OCI-LY3 (cell line): ENCODE measurements at regions not wholly inside any gene's neighbourhood (a gene's known extent, or its start where the extent isn't known, plus 50 kb on each side); places are given as distances from the start of the nearest gene placed in this dataset.

Source experiments
- H2AFZ ChIP-seq: fragments of 200-600, 300-600 bp; shearing (Covaris generic); 2 replicates; pipeline ENCODE4 v1.6.0; 2014; ENCODE audit warnings: antibody characterized with exemption, low read depth, low read length
- H3K27ac ChIP-seq: fragments of 200-600, 300-600 bp; sonication (generic); 2 replicates; pipeline ENCODE4 v1.5.1; 2014; ENCODE audit warnings: mild to moderate bottlenecking, low read length, moderate library complexity, mixed read lengths
- H3K27me3 ChIP-seq: fragments of 200-600, 300-600 bp; sonication (generic); 2 replicates; pipeline ENCODE4 v1.6.1; 2014; ENCODE audit warnings: low read depth, low read length, mixed read lengths
- H3K36me3 ChIP-seq: fragments of 200-600, 300-600 bp; sonication (generic); replicated peaks from 2 replicates; pipeline ENCODE3; 2014; ENCODE audit warnings: low read depth, low read length, mixed read lengths
- H3K4me1 ChIP-seq: fragments of 300-600, 200-600 bp; sonication (generic); 2 replicates; pipeline ENCODE4 v1.6.1; 2014; ENCODE audit warnings: low read length, mixed read lengths
- H3K4me2 ChIP-seq: fragments of 200-600, 300-600 bp; sonication (generic); 2 replicates; pipeline ENCODE4 v1.6.1; 2014; ENCODE audit warnings: low read length, mixed read lengths
- H3K4me3 ChIP-seq: fragments of 300-600, 200-600 bp; sonication (generic); 2 replicates; pipeline ENCODE4 v1.5.1; 2014; ENCODE audit warnings: antibody characterized with exemption, mild to moderate bottlenecking, low read length, moderate library complexity
- H3K79me2 ChIP-seq: fragments of 300-600, 200-600 bp; shearing (Covaris generic); 2 replicates; pipeline ENCODE4 v1.6.1; 2014; ENCODE audit warnings: mild to moderate bottlenecking, low read length, mixed read lengths
- H3K9ac ChIP-seq: fragments of 300-600, 200-600 bp; shearing (Covaris generic); 2 replicates; pipeline ENCODE4 v1.6.0; 2014; ENCODE audit warnings: mild to moderate bottlenecking, low read length, moderate library complexity
- H3K9me3 ChIP-seq: fragments of 200-600, 300-600 bp; shearing (Covaris generic); 2 replicates; pipeline ENCODE4 v1.6.1; 2014; ENCODE audit warnings: low read length, mixed read lengths; ENCODE audit not compliant: insufficient read depth
- H4K20me1 ChIP-seq: fragments of 200-600, 300-600 bp; sonication (generic); 2 replicates; pipeline ENCODE4 v1.6.1; 2016; ENCODE audit warnings: low read length, mixed read lengths; ENCODE audit not compliant: insufficient read depth
- EZH2phosphoT487 ChIP-seq: fragments of 200-600 bp; shearing (Covaris generic); IDR thresholded peaks from 2 replicates; pipeline ENCODE4 v1.6.1; 2018; ENCODE audit warnings: antibody characterized with exemption, mixed run types, low read depth
- TF ChIP-seq, protein P1 (sequence below): fragments of 200-600, 300-600 bp; sonication (generic); IDR thresholded peaks from 2 replicates; pipeline ENCODE4 v1.5.1; 2014; ENCODE audit warnings: antibody characterized with exemption, low read length, low read depth

DNA sequence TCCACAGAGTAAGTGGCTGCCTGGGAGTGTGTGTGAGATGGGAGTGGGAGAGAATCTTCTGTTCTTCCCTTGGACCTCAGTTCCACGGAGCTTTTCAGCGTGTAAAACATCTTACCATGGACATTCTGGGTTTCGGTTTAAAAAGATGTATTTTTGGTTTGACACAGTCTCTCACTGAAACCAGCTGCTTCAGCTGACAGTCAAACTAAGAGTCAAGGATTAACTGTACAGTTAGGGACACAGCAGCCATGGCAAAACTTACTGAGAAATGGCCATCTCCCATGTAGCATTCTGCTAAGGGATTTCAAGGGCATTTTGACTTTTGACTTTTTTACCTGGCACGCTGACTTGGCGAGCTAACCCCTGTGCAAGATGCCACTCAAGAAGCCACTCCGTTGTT, 93.8 kb upstream of the IL12B start:
- H3K4me3 ChIP-seq = no peak overlapping the region
- no peak overlapping the region for H2AFZ ChIP-seq
- no peaks in the 10 kb centered on the region for H3K27me3 ChIP-seq
- no peaks in the 10 kb centered on the region for H3K9me3 ChIP-seq
- no peaks in the 10 kb centered on the region for H4K20me1 ChIP-seq
- peaks cover 9% of the 10 kb centered on the region for H3K79me2 ChIP-seq
- peak overlapping the region; percentile 99 for H3K9ac ChIP-seq
- peaks cover 21% of the 10 kb centered on the region for H3K36me3 ChIP-seq
- H3K4me2 ChIP-seq = peak overlapping the region; percentile 46
- TF ChIP-seq, protein P1, sequence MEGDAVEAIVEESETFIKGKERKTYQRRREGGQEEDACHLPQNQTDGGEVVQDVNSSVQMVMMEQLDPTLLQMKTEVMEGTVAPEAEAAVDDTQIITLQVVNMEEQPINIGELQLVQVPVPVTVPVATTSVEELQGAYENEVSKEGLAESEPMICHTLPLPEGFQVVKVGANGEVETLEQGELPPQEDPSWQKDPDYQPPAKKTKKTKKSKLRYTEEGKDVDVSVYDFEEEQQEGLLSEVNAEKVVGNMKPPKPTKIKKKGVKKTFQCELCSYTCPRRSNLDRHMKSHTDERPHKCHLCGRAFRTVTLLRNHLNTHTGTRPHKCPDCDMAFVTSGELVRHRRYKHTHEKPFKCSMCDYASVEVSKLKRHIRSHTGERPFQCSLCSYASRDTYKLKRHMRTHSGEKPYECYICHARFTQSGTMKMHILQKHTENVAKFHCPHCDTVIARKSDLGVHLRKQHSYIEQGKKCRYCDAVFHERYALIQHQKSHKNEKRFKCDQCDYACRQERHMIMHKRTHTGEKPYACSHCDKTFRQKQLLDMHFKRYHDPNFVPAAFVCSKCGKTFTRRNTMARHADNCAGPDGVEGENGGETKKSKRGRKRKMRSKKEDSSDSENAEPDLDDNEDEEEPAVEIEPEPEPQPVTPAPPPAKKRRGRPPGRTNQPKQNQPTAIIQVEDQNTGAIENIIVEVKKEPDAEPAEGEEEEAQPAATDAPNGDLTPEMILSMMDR = no peak
- no peak for TF ChIP-seq EZH2phosphoT487
- H3K27ac ChIP-seq = peak overlapping the region; percentile 100
- H3K4me1 ChIP-seq = peaks cover 98% of the 10 kb centered on the region

DNA sequence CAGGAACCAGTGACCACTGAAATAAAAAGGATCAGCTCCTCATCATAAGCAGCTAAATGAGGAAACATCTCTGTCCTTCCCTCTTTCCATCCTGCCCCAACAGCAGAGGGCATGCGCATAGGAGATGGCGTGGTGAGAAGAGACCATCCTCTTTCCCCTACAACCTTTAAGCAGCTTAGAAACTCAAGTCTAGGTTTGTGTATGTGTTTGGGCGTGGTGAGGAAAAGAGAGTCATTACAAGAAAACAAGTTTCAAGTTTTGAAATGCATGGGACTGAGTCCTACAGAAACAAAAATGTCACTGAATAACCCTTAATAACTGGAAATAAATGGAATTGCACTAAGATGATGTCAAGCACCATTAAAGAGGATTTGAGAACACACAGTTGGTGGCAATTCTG, 96.4 kb upstream of the IL12B start:
- Histone ChIP-seq H3K36me3 (peaks cover 21% of the 10 kb centered on the region), H4K20me1 (no peaks in the 10 kb centered on the region), H3K9ac (peak overlapping the region; percentile 99), H2AFZ (no peak overlapping the region), H3K9me3 (peaks cover 3% of the 10 kb centered on the region; the same call in 1 of the 2 replicates), H3K27me3 (no peaks in the 10 kb centered on the region), H3K4me1 (peaks cover 98% of the 10 kb centered on the region), H3K79me2 (peaks cover 19% of the 10 kb centered on the region), H3K4me2 (peak overlapping the region; percentile 75), H3K27ac (peak overlapping the region; percentile 100), H3K4me3 (peak overlapping the region; percentile 34)
- TF ChIP-seq EZH2phosphoT487 = no peak
- TF ChIP-seq, protein P1 = no peak

DNA sequence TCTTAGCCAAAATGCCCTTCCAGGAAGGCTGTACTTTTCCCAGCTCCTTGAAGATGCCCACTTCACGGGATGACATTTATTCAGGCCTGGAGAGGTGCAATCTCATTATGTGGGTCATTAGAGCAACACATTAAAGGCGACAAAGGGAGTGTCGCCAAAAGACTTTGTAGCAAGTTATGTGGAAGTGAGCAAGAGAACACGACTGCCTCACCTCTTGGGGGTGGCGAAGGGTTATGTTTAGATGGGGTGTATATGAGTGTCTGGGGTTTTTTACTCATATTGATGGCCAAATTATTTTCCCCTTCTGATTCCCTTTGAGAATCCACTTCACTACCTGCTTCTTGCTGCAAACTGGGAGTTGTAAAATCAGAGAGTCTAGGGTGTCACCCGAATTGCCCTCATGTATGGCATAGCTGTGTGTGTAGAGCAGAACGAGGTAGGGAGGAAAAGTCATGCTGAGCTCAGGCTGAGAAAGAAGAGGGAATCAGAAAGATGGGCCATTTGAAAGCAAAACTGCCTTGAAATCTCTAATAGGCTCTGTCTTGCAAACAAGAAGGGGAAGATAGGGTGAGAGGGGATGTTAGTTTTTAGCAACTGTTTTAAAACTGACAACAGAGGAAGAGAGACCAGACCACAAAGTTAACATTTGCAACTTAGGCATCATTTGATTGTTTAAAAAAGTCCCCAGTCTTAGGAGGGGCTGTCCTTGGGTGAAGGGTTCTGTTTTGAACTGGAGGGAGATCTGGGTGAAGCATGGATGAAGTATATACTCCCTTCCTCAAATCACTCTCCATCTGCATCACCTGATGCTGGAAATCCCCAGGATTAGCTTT, 97.1 kb upstream of the IL12B start:
- H3K4me3 ChIP-seq = peak overlapping the region; percentile 34
- peak overlapping the region; percentile 100 for H3K27ac ChIP-seq
- TF ChIP-seq, protein P1 = no peak
- TF ChIP-seq EZH2phosphoT487 = no peak

GRCh38 chr5:159430361-159431012, 100.2 kb upstream of the IL12B start:
- peak overlapping the region; percentile 100 for H3K27ac ChIP-seq
- peaks cover 7% of the 10 kb centered on the region for H3K36me3 ChIP-seq
- peaks cover 93% of the 10 kb centered on the region for H3K4me1 ChIP-seq
- no peaks in the 10 kb centered on the region for H3K27me3 ChIP-seq
- no peaks in the 10 kb centered on the region for H4K20me1 ChIP-seq
- H3K79me2 ChIP-seq = peaks cover 36% of the 10 kb centered on the region
- H2AFZ ChIP-seq = no peak overlapping the region
- peaks cover 3% of the 10 kb centered on the region; the same call in 1 of the 2 replicates for H3K9me3 ChIP-seq
- peak overlapping the region; percentile 74 for H3K4me2 ChIP-seq
- peak overlapping the region; percentile 96 for H3K9ac ChIP-seq
- H3K4me3 ChIP-seq = peak overlapping the region; percentile 8; the same call in 1 of the 2 replicates
- TF ChIP-seq, protein P1 = no peak
- no peak for TF ChIP-seq EZH2phosphoT487

More for the DNA sequence above, 97.1 kb upstream of the IL12B start:
- peaks cover 21% of the 10 kb centered on the region for H3K36me3 ChIP-seq
- peak overlapping the region; percentile 99 for H3K9ac ChIP-seq
- no peaks in the 10 kb centered on the region for H3K27me3 ChIP-seq
- no peak overlapping the region for H2AFZ ChIP-seq
- H3K9me3 ChIP-seq = peaks cover 3% of the 10 kb centered on the region; the same call in 1 of the 2 replicates
- H3K4me1 ChIP-seq = peaks cover 98% of the 10 kb centered on the region
- H3K79me2 ChIP-seq = peaks cover 25% of the 10 kb centered on the region
- H4K20me1 ChIP-seq = no peaks in the 10 kb centered on the region
- H3K4me2 ChIP-seq = peak overlapping the region; percentile 75
